ENCODE measurements at regions not wholly inside any gene's neighbourhood (a gene's known extent, or its start where the extent isn't known, plus 50 kb on each side); places are given as distances from the start of the nearest gene placed in this dataset.

DNA sequence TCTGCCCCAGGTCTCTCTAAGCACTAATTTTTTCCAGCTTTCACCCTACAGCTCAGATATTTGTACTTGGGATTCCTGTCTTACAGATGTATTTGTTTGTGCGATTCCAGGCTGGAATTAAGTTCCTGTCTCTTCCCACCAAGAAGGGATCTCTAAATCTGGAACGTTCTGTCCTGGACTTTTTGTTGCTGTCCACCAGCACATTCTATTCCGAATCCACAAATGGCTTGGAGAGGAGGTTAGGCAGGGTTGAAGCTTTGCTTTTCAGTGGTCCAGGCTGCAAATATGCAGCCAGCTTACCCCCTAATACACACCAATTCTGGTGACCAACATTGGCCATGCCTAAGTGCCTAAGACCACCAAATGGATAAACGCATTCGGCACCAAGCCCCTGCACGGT is 315.0 kb downstream of the TNS1 start:
- DNase-seq: no peak

- DNase-seq: no peak
Measured at GRCh38 chr2:217685255-217685605, 317.6 kb downstream of the TNS1 start.

DNA sequence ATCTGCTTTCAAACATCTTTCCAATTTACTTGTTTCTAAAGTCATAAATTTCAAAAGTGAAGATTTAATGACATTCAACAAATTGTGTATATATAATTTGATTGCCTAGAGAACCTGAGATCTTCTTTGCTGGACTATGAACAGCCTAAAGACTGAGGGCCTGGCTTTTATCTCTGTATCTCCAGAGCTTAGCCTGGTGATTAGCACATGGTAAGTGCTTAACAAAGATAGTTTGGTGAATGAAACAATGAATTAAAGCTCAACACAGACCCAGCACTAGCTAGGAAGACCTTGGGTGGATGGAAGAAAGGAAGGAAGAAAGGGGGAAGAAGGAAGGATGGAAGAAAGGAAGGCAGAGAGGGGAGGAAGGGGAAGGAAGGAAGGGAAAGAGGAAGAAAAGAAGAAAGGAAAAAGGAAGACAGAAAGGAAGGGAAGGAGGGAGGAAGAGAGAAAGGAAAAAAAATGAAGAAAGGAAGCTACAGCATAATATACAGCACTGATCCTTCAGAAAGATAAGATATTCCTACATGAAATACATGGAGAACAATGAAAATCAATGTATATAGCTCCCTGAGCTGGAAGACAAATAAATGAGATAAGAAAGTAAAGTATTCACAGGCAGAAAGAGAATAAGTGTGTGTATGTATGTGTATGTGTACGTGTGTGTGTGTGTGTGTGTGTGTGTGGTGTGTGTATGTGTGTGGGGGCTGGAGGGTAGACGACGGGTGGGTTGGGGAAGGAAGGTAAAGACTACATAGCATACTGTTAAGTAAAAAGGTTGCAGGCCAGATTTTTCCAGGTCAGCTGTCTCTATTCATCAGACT is 318.2 kb downstream of the TNS1 start:
- no peak for DNase-seq

GRCh38 chr2:217683106-217683870 is 319.5 kb downstream of the TNS1 start:
- DNase-seq: no peak

DNA sequence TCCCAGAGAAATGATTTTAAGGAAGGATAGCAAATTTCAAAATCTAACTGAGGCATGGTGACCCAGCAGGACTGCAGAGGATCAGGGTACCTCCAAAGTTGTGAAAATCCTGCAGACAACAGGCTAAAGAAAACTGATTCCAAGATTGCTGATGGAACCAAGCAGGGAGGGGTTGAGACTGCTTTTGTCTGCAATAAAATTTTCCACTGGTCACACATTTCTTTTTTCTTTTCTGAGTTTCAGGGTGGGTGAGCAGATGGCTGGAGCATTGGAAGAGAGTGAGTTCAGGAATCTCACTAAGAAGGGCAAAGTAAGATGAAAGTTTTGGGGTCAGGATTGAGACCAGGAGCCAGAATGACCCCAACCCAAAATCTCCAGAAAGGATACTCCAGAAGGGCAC is 321.0 kb downstream of the TNS1 start:
- no peak for DNase-seq

- no peak for DNase-seq
Measured at GRCh38 chr2:217680381-217680780, 322.4 kb downstream of the TNS1 start.

DNA sequence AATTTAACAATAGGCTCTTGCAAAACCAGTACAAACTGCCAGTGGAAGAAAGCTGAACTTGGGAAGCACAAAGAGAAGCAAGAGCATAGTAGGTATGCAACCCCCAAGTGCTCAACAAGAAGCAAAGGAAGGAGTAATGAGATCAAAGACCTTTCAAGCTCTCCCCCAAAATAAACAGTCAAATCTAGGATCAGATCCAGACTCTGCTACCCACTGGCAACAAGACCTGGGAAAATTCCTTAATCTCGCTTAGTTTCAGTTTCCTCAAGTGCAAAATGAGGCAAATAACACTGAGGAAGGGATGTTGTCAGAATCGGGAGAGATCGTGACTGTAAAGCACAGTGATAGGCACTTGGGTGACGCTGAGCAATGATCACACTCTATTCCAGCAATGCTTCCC is 329.2 kb downstream of the TNS1 start:
- no peak for DNase-seq

DNA sequence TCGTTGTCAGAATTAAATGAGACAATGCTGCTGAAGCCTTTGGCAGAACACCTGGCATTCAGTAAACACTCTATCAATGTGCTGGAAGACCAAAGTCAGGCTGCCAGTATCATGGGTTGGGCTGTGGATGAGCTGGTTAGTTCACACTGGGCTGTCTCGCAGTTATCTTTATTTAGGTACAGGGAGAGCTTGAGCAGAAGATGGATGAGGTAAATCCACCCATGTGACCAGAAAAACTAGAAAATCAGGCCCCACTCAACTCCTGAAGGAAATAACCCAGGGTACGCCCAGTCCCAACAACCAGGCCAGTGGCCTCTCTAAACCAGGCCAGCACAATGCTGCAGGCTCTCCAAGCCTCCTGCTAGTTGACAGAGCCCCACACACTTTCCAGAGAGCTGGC is 330.3 kb downstream of the TNS1 start:
- DNase-seq: no peak

- no peak for DNase-seq
Measured at GRCh38 chr2:217671871-217672270, 330.9 kb downstream of the TNS1 start.

DNA sequence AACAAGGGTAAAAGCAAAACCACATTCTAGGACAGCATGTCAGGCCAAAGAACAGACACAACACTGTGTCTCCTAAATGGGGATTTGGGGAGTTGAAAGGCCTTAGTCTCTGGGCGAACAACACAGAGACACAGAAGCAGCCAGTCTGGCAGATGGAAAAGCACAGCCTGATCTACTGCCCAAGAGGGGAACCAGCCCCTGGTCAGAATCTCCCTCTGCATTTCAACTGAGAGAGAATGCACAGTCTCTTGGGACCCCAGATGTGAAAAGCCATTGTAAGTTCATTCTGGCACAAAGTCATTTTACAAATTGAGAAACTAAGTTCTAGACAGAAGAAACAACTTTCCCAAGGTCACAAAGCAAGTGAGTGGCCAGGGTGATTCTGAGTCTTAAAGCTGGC is 331.7 kb downstream of the TNS1 start:
- DNase-seq: no peak

DNA sequence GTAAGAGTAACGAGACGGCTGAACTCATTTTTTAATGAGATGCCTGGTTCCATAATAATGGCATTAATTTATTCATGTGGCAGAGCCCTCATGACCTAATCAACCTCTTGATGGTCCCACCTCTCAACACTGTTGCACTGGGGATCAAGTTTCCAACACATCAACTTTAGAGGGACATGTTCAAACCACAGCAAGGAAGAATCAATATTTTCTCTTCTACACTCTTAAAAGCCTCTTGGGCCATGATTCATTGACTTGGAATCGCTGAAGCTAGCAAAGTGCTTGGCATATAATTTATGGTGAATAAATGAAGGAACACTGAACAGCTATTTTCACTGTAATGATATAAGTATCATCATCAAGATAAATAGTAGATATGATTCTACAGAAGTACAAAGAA is 333.0 kb downstream of the TNS1 start:
- no peak for DNase-seq

DNA sequence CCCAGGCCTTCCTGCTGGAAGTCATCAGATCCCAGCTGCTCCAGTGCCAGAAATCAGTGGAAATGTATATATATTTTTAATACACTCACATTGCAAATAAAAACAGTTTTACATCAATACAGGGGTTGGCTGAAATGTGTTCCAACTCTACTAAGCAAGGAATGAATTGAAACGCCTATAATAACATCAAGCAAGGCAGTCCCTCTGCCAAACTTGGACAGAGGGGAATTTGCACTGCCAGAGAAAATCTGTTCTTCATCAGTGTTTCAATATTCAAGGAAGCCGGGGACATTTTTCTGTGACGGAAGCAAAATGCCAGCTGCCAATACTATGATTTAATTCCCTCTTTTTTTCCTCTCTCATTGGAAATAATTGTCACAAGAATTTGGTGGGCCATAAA is 335.3 kb downstream of the TNS1 start:
- no peak for DNase-seq

DNA sequence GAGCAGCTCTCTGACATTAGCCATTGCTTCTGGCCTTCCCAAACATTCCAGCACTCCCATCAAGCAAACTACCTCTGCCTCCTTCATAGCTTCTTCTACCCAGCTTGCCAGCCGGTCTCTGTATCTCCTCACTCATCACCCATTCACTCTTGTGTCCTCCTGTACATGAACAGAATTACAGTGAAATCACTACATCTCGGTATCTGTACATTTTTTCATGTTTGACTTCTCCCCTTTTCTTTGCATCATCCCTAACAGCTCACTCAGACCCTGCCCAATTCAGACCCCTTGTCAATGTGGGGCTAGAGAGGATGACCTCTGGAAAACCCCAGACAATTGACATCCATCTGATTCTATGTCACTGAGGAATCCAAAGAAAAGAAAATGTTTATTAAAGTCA is 335.8 kb downstream of the TNS1 start:
- DNase-seq: no peak

DNA sequence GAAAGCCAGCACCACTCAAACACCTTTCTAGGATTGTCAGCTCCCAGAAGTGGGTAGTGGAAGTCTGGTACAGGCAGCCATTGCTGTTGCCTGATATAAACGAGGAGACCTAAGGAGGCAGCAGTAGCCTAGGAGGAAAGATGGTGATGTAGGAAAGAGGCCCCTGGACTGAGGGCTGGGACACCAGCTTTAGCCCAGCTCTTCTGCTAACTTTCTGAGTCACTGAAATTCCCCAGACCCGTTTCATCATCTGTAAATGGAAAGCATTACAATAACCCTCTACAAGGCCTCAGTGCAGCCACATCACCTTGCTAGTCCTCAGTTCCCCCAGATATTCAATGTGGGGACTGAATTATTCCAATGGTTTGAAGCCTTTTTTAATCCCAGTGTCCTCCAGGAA is 336.5 kb downstream of the TNS1 start:
- DNase-seq: no peak

- DNase-seq: no peak
Measured at GRCh38 chr2:217664761-217665160, 338.0 kb downstream of the TNS1 start.

GRCh38 chr2:217662984-217663602 is 339.7 kb downstream of the TNS1 start:
- DNase-seq: no peak

DNA sequence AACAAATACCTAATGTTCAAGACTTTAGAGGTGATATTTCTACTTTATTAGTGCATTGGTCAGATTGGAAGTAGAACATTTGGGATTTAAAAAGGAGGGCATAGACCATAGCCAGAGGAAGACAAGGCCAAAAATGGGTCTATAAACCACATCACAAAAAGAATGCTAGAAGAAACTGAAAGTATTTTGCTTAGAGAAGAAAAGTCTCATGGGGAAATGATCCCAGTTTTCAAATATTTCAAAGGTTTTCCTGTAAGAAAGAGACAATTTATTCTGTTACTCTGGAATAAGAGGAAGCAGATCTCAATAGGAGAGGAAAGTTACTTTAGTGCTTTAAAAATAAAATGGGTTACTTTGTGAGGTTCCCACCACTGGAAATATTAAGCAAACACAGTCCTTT is 341.4 kb downstream of the TNS1 start:
- DNase-seq: no peak

GRCh38 chr2:217660423-217660822 is 342.4 kb downstream of the TNS1 start:
- DNase-seq: no peak

GRCh38 chr2:217658806-217659205 is 344.0 kb downstream of the TNS1 start:
- no peak for DNase-seq

GRCh38 chr2:217657252-217657651 is 345.5 kb downstream of the TNS1 start:
- DNase-seq: no peak

GRCh38 chr2:217656316-217656715 is 346.5 kb downstream of the TNS1 start:
- DNase-seq: no peak

- DNase-seq: no peak
Measured at GRCh38 chr2:217655651-217656050, 347.1 kb downstream of the TNS1 start.

GRCh38 chr2:217654168-217654567 is 348.6 kb downstream of the TNS1 start:
- no peak for DNase-seq
